ENCODE measurements at regions not wholly inside any gene's neighbourhood (a gene's known extent, or its start where the extent isn't known, plus 50 kb on each side); places are given as distances from the start of the nearest gene placed in this dataset.

DNA sequence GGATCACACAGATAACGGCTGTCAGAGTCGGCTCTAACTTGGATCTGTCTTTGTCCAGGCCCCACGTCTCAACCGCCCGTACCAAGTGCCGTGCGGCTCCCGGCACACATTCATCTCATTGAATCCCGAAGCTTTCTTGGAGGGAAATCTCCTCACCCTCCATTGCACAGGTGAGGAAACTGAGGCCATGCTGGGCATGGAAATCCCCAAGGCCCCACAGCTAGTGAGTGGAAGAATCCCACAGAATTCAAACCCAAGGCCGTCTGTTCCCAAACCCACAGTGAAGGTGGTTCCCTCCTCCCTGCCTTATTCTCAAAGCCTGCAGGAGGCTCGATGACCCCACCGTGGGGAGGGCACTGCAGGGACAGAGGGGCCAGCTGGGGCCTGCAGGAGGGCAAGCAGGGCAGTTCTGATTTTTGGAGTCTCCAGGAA lies 437.9 kb downstream of the MATN1 start:
- Histone ChIP-seq H3K36me3 (ENCODE audit: control insufficient read depth in 4 of 4, insufficient read depth in 4 of 4, low read length in 4 of 4) (no peaks in the 10 kb centered on the region), H3K27me3 (ENCODE audit: control insufficient read depth in 3 of 3, insufficient read depth in 3 of 3, low read length in 2 of 3) (no peaks in the 10 kb centered on the region), H3K4me1 (ENCODE audit: control insufficient read depth in 5 of 5, insufficient read depth in 5 of 5, low read length in 5 of 5) (peaks cover 0 to 3% (median 0%) of the 10 kb centered on the region in 5 donors), H3K27ac (ENCODE audit: low read depth in 1 of 2, low read length in 1 of 2) (no peak overlapping the region), H3K9me3 (ENCODE audit: control insufficient read depth in 4 of 4, insufficient read depth in 3 of 4, low read length in 3 of 4) (peaks cover 0 to 1% (median 0%) of the 10 kb centered on the region in 4 donors), H3K4me3 (no peak overlapping the region), H3K9ac (ENCODE audit: insufficient read depth in 1 of 2, low read length in 2 of 2) (no peak overlapping the region)
- 87 to 91% methylated on average over 12 of the region's 12 CpGs for WGBS, 2 donors
- TF ChIP-seq, protein P1, sequence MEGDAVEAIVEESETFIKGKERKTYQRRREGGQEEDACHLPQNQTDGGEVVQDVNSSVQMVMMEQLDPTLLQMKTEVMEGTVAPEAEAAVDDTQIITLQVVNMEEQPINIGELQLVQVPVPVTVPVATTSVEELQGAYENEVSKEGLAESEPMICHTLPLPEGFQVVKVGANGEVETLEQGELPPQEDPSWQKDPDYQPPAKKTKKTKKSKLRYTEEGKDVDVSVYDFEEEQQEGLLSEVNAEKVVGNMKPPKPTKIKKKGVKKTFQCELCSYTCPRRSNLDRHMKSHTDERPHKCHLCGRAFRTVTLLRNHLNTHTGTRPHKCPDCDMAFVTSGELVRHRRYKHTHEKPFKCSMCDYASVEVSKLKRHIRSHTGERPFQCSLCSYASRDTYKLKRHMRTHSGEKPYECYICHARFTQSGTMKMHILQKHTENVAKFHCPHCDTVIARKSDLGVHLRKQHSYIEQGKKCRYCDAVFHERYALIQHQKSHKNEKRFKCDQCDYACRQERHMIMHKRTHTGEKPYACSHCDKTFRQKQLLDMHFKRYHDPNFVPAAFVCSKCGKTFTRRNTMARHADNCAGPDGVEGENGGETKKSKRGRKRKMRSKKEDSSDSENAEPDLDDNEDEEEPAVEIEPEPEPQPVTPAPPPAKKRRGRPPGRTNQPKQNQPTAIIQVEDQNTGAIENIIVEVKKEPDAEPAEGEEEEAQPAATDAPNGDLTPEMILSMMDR (IDR thresholded peaks at IDR 0.05; ENCODE audit: control extremely low read depth, extremely low read depth) = no peak
- DNase-seq (no peak), ATAC-seq (ENCODE audit: insufficient read depth, low FRiP score) (no peak)

DNA sequence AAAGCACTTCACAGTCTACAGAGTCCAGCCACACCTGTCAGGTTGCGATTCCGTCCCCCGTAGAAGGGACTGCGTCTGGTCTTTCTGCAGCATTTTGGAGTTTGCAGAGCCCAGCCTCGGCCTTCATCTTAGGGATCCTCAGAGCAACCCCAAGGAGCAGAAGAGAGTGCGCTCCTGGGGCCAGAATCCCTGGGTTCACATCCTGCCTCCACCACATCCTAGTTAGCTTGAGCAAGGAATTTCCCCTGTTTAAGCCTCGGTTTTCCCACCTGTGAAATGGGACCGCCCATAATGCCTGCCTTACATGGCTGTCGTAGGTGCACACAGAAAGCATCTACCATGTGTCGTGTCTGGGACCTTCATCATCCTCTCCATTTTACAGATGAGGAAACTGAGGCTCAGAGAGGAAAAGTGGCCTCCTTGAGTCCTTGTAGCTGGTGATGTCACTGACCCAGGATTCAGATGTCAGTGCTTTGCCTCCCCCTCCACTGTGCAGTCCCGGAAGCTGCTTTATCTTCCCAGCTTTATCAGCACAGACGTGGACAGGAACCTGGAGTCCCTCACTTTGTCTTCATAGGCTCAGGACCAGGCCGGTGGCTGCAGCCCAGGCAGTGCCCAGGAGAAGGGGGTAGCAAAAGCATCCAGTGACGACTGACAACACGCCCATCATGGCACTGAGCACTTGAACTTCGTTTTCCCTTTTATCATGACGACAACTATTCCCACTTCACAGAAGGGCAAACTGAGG lies 438.5 kb downstream of the MATN1 start:
- H3K9ac ChIP-seq (ENCODE audit: insufficient read depth in 1 of 2, low read length in 2 of 2) = no peak overlapping the region
- DNase-seq (no peak), ATAC-seq (ENCODE audit: insufficient read depth, low FRiP score) (no peak)
- no peaks in the 10 kb centered on the region for H3K36me3 ChIP-seq (ENCODE audit: control insufficient read depth in 4 of 4, insufficient read depth in 4 of 4, low read length in 4 of 4)
- peaks cover 0 to 1% (median 0%) of the 10 kb centered on the region in 3 donors for H3K27me3 ChIP-seq (ENCODE audit: control insufficient read depth in 3 of 3, insufficient read depth in 3 of 3, low read length in 2 of 3)
- TF ChIP-seq, protein P1 (IDR thresholded peaks at IDR 0.05; ENCODE audit: control extremely low read depth, extremely low read depth) = no peak
- H3K4me1 ChIP-seq (ENCODE audit: control insufficient read depth in 5 of 5, insufficient read depth in 5 of 5, low read length in 5 of 5) = peaks cover 0 to 3% (median 0%) of the 10 kb centered on the region in 5 donors
- H3K4me3 ChIP-seq = no peak overlapping the region
- H3K9me3 ChIP-seq (ENCODE audit: control insufficient read depth in 4 of 4, insufficient read depth in 3 of 4, low read length in 3 of 4) = peaks cover 0 to 1% (median 0%) of the 10 kb centered on the region in 4 donors
- H3K27ac ChIP-seq (ENCODE audit: low read depth in 1 of 2, low read length in 1 of 2) = no peak overlapping the region
- 86 to 92% methylated on average over 17 of the region's 17 CpGs for WGBS, 2 donors

DNA sequence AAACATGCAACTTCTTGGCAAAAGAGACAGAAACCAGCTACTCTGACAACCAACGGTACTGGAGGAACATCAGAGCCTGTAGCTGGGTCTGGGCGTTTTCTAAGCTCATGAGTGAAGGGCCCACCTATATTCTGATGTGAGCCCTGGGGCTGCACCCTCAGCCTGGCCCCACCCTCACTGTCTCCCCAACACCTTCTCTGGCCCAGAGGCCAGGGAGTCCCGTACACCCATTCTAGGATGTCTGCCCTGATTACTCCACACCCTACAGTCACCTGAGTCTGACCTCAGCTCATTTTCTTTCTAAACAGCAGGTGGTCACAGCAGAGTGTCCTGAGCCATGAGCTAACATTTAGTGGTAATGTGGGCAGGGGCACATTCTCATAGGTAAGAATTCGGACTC lies 439.2 kb downstream of the MATN1 start:
- Histone ChIP-seq H3K27me3 (ENCODE audit: control insufficient read depth in 3 of 3, insufficient read depth in 3 of 3, low read length in 2 of 3) (peaks cover 0 to 2% (median 0%) of the 10 kb centered on the region in 3 donors), H3K9me3 (ENCODE audit: control insufficient read depth in 4 of 4, insufficient read depth in 3 of 4, low read length in 3 of 4) (peaks cover 0 to 1% (median 0%) of the 10 kb centered on the region in 4 donors), H3K36me3 (ENCODE audit: control insufficient read depth in 4 of 4, insufficient read depth in 4 of 4, low read length in 4 of 4) (no peaks in the 10 kb centered on the region), H3K27ac (ENCODE audit: low read depth in 1 of 2, low read length in 1 of 2) (no peak overlapping the region), H3K4me1 (ENCODE audit: control insufficient read depth in 5 of 5, insufficient read depth in 5 of 5, low read length in 5 of 5) (peaks cover 0 to 3% (median 0%) of the 10 kb centered on the region in 5 donors), H3K9ac (ENCODE audit: insufficient read depth in 1 of 2, low read length in 2 of 2) (no peak overlapping the region), H3K4me3 (no peak overlapping the region)
- TF ChIP-seq, protein P1 (IDR thresholded peaks at IDR 0.05; ENCODE audit: control extremely low read depth, extremely low read depth) = no peak
- WGBS, 2 donors = 75 to 90% methylated on average over 4 of the region's 4 CpGs
- ATAC-seq (ENCODE audit: insufficient read depth, low FRiP score) (no peak), DNase-seq (no peak)
